ENCODE measurements at regions not wholly inside any gene's neighbourhood (a gene's known extent, or its start where the extent isn't known, plus 50 kb on each side); places are given as distances from the start of the nearest gene placed in this dataset.

DNA sequence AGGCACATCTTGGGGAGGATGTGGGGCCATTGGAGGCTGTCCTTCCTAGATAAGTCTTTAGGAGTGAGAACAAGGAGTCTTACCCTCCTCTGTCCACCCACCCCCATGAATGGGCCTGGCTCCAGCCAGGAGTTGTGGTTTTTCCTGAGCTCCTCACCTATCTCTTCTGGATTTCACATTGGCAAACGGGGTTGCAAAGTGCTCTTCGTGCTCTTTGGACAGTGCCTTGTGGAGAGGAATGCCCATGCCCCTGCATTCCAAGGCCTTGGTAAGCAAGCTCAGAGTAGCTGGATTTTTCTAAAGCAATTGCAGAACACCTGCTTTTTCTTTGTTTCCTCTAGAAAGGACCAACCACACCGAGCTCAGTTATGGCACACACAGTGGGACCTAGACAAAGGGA is 152.1 kb upstream of the CAMK1G start:
- TF ChIP-seq, protein P1, sequence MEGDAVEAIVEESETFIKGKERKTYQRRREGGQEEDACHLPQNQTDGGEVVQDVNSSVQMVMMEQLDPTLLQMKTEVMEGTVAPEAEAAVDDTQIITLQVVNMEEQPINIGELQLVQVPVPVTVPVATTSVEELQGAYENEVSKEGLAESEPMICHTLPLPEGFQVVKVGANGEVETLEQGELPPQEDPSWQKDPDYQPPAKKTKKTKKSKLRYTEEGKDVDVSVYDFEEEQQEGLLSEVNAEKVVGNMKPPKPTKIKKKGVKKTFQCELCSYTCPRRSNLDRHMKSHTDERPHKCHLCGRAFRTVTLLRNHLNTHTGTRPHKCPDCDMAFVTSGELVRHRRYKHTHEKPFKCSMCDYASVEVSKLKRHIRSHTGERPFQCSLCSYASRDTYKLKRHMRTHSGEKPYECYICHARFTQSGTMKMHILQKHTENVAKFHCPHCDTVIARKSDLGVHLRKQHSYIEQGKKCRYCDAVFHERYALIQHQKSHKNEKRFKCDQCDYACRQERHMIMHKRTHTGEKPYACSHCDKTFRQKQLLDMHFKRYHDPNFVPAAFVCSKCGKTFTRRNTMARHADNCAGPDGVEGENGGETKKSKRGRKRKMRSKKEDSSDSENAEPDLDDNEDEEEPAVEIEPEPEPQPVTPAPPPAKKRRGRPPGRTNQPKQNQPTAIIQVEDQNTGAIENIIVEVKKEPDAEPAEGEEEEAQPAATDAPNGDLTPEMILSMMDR (IDR thresholded peaks at IDR 0.05), result no peak
- 88 to 94% methylated on average over 3 of the region's 3 CpGs for WGBS, 2 donors
- ATAC-seq (no peak), DNase-seq (no peak)
- intact Hi-C loops (cut with DNase I), result loop anchor here in 1 of 10 donors (10.0 kb wide), 1 partner anchor 177 kb away; no protein-coding TSS in a partner anchor
- H3K36me3 ChIP-seq, result no peaks in the 10 kb centered on the region
- H3K27ac ChIP-seq, result no peak overlapping the region
- no peak overlapping the region for H3K4me3 ChIP-seq
- peaks cover 0 to 21% (median 5%) of the 10 kb centered on the region in 7 donors for H3K27me3 ChIP-seq
- no peaks in the 10 kb centered on the region for H3K9me3 ChIP-seq
- no peaks in the 10 kb centered on the region for H3K4me1 ChIP-seq

DNA sequence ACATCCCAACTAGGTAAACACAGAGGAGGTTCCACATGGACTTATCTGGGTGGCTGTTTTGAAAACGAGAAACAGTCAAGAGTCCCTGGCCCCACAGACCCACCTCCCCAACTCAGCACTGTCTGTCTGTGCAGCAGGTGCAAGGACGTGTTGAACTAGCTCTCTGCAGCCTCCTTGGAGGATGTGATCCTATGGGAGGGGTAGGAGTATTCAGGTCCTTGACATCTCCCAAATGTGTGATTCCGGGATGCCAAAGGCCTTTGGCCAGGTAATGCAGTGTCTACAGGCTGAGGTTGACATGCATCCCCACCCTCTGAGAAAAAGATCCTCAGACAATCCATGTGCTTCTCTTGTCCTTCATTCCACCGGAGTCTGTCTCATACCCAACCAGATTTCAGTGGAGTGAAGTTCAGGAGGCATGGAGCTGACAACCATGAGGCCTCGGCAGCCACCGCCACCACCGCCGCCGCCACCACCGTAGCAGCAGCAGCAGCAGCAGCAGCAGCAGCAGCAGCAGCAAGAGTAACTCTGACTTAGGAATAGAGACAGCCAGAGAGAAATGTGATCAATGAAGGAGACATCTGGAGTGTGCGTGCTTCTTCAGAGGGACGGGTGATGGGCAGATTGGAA is 151.6 kb upstream of the CAMK1G start:
- H3K36me3 ChIP-seq, result no peaks in the 10 kb centered on the region
- no peak overlapping the region for H3K27ac ChIP-seq
- ATAC-seq (no peak), DNase-seq (no peak)
- WGBS, 2 donors, result 91 to 92% methylated on average over 12 of the region's 12 CpGs
- no peaks in the 10 kb centered on the region for H3K9me3 ChIP-seq
- H3K4me3 ChIP-seq, result no peak overlapping the region
- intact Hi-C loops (cut with DNase I), result loop anchor here in 1 of 10 donors (10.0 kb wide), 1 partner anchor 177 kb away; no protein-coding TSS in a partner anchor
- TF ChIP-seq, protein P1 (IDR thresholded peaks at IDR 0.05), result no peak
- peaks cover 0 to 21% (median 5%) of the 10 kb centered on the region in 7 donors for H3K27me3 ChIP-seq
- H3K4me1 ChIP-seq, result no peaks in the 10 kb centered on the region

DNA sequence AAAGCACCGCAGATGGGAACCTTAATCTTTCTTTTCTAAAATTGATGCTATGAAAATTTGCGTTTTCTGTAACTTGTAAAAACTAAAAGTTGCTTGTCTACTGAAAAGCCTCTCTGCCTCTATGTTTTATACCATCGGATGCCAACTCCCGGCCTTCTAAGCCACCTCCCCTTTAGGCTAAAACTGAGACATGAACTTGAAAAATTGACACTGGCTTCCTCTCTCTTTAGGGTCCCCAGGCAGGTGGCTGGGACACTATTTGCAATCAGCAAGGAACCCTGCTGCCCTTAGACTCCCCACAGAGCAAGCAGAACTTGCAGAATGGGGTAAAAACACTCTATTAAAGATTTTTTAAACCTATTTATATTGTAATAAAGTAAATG is 151.1 kb upstream of the CAMK1G start:
- peaks cover 0 to 17% (median 5%) of the 10 kb centered on the region in 7 donors for H3K27me3 ChIP-seq
- WGBS, 2 donors, result 88 to 90% methylated on average over 4 of the region's 4 CpGs
- TF ChIP-seq, protein P1 (IDR thresholded peaks at IDR 0.05), result no peak
- DNase-seq, result no peak
- H3K4me1 ChIP-seq, result no peaks in the 10 kb centered on the region
- ATAC-seq, result no peak
- no peaks in the 10 kb centered on the region for H3K36me3 ChIP-seq
- H3K9me3 ChIP-seq, result no peaks in the 10 kb centered on the region
- no peak overlapping the region for H3K27ac ChIP-seq
- intact Hi-C loops (cut with DNase I), result loop anchor here in 1 of 10 donors (10.0 kb wide), 1 partner anchor 178 kb away; no protein-coding TSS in a partner anchor
- H3K4me3 ChIP-seq, result no peak overlapping the region

DNA sequence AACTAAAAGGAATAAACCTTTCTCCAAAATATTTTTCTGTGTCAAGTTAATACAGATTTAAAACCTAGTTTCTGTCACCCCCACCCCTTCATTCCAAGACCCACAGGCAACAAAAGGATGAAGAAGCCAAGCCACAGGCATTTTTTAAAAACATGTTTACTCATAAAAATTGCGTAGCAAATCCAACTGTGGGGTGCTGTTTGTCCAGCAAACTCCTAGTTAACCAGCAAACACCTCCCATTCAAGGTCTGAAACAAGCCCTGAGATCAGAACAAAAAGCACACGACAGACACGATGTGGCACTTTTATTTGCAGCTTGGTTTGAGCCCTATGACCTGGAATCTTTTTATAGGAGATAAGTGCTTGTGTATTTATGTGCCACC is 149.9 kb upstream of the CAMK1G start:
- no peaks in the 10 kb centered on the region for H3K36me3 ChIP-seq
- no peak for ATAC-seq
- TF ChIP-seq, protein P1 (IDR thresholded peaks at IDR 0.05), result no peak
- H3K4me1 ChIP-seq, result no peaks in the 10 kb centered on the region
- H3K4me3 ChIP-seq, result no peak overlapping the region
- 71 to 72% methylated on average over 3 of the region's 3 CpGs for WGBS, 2 donors
- H3K9me3 ChIP-seq, result no peaks in the 10 kb centered on the region
- no peak for DNase-seq
- H3K27me3 ChIP-seq, result peaks cover 0 to 17% (median 0%) of the 10 kb centered on the region in 7 donors
- intact Hi-C loops (cut with DNase I), result loop anchor here in 1 of 10 donors (10.0 kb wide), 1 partner anchor 179 kb away; no protein-coding TSS in a partner anchor
- H3K27ac ChIP-seq, result no peak overlapping the region

All from heart right ventricle (tissue), 16 donors.